ENCODE measurements at regions not wholly inside any gene's neighbourhood (a gene's known extent, or its start where the extent isn't known, plus 50 kb on each side); places are given as distances from the start of the nearest gene placed in this dataset.
A peak's percentile ranks its signal among the peaks of the same experiment; 100 is the strongest.

DNA sequence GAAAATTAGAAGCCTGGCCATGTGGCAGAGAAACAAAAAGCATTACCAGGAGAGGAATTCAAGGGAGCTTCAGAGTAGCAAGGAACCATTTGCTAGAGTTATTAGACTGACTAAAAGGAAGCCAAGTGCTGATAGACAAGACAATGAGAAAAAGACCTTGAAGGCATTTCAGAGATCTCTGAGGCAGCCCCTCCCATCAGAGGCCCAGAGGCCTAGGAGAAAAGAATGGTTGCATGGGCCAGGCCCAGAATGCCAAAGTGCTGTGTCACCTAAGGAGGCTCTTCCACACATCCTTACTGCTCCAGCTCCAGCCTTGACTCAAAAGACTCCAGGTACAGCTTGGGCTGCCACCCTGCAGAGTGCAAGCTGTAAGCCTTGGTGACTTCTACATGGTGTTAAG lies 61.8 kb upstream of the POU2AF2 start:
- Histone ChIP-seq H3K9me3 (no peaks in the 10 kb centered on the region), H3K36me3 (ENCODE audit: low read depth) (no peaks in the 10 kb centered on the region), H3K4me1 (ENCODE audit: low read depth) (no peaks in the 10 kb centered on the region), H3K4me3 (no peak overlapping the region)
- DNase-seq (no peak), ATAC-seq (no peak)
- TF ChIP-seq CTCF (IDR thresholded peaks at IDR 0.05): no peak
- intact Hi-C loops (cut with DNase I, micrococcal nuclease): no loop called here

DNA sequence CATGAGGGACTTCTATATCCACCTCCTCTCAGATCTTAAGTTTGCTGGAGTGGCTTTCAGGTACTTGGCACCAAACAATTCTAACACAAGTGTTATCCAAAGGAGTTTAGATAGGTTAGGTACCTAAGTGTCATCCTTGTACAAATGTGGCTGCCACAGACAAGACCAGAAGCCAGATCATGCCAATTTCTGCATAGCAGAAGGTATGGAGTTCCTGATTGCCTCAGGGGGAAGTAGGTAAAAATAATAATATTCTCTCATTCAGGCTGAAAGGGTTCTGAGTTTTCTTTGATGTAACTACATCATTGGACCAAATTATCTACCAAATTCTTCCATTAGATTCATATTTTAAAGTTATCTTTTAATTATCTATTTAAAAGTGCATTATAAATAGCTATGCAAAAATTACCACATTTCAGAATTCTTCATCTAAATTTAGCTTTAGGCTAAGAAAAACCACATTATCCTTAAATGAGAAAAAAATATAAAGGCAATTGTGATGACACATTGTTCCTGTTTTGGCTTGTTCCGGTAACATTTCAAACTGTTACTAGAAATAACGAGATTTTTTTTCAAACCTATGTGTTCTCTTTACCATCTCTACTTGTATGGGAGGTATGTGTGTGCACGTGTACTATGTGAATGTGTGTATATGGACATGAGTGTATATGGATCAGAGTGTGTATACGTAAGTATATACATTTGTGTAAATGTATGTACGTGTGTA lies 66.2 kb upstream of the POU2AF2 start:
- intact Hi-C loops (cut with DNase I, micrococcal nuclease): no loop called here

DNA sequence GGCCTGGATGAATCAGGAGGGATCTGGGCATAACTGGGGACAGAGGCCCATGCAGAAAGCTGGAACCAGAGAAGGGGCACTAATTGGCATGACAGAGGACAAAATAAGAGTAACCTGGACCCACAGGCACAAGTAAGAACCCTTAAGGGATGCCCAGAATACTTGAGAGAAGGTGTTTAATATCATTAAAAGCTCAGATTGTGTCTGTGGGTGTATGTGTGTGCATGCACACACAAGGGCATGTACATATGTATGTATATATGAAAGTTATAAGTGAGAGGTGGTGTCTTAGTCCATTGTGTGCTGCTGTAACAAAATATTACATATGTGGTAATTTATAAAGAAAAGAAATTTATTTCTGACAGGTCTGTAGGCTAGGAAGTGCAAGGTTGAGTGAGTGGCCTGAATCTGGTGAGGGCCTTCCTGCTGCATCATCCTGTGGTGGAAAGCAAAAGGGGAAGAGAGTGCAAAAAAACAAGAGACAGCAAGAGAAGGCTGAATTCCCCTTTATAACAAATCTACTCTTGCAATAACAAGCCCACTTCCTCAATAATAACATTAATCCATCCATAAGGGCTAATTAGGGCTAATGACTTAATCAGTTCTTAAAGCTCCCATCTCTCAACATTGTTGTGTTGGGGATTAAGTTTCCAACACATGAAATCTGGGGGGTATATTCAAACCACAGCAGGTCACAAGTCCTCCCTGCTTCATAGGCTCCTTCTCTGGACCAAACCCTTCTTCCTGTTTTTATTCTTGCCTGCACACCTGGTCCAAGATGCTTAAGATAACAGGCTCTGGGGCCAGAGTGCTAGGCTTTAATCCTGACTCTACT lies 68.3 kb upstream of the POU2AF2 start:
- ATAC-seq (peak; percentile 68), DNase-seq (no peak)
- intact Hi-C loops (cut with DNase I, micrococcal nuclease): no loop called here

More for the DNA sequence above, 66.2 kb upstream of the POU2AF2 start:
- no peaks in the 10 kb centered on the region for H3K4me1 ChIP-seq (ENCODE audit: low read depth)
- no peak overlapping the region for H3K4me3 ChIP-seq
- no peaks in the 10 kb centered on the region for H3K36me3 ChIP-seq (ENCODE audit: low read depth)
- TF ChIP-seq CTCF (IDR thresholded peaks at IDR 0.05): no peak
- DNase-seq: no peak
- no peak for ATAC-seq
- no peaks in the 10 kb centered on the region for H3K9me3 ChIP-seq

GRCh38 chr11:111176603-111177002 lies 68.9 kb upstream of the POU2AF2 start:
- ATAC-seq (no peak), DNase-seq (no peak)
- Histone ChIP-seq H3K4me3 (no peak overlapping the region), H3K4me1 (ENCODE audit: low read depth) (no peaks in the 10 kb centered on the region), H3K36me3 (ENCODE audit: low read depth) (no peaks in the 10 kb centered on the region), H3K9me3 (no peaks in the 10 kb centered on the region)
- intact Hi-C loops (cut with DNase I, micrococcal nuclease): no loop called here
- TF ChIP-seq CTCF (IDR thresholded peaks at IDR 0.05): no peak

More for the DNA sequence above, 68.3 kb upstream of the POU2AF2 start:
- H3K4me3 ChIP-seq: no peak overlapping the region
- no peaks in the 10 kb centered on the region for H3K36me3 ChIP-seq (ENCODE audit: low read depth)
- no peaks in the 10 kb centered on the region for H3K9me3 ChIP-seq
- TF ChIP-seq CTCF (IDR thresholded peaks at IDR 0.05): no peak
- H3K4me1 ChIP-seq (ENCODE audit: low read depth): no peaks in the 10 kb centered on the region

DNA sequence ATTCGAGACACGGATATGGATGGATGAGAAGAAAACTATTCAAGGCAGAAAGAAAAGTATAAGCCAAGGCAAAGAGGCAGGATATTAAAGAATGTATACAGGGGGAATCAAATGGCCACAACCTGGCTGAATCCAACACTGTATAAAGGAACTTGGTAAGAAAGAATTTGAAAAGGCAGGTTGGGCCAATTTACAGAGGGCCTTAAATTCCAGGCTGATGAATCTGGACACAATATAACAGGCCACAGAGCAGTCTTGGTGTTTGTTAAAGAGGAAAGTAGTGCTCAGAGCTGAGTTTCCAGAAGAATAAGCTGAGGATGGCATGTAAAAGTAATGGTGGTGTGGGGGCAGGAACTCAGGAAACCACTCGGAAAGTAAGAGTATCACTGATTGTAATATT lies 72.3 kb upstream of the POU2AF2 start:
- H3K9me3 ChIP-seq: no peaks in the 10 kb centered on the region
- no peak overlapping the region for H3K4me3 ChIP-seq
- ATAC-seq: no peak
- H3K4me1 ChIP-seq (ENCODE audit: low read depth): no peaks in the 10 kb centered on the region
- intact Hi-C loops (cut with DNase I, micrococcal nuclease): no loop called here
- no peak for DNase-seq
- TF ChIP-seq CTCF (IDR thresholded peaks at IDR 0.05): no peak
- H3K36me3 ChIP-seq (ENCODE audit: low read depth): no peaks in the 10 kb centered on the region
